PC-3 (cell line): ENCODE measurements at regions not wholly inside any gene's neighbourhood (a gene's known extent, or its start where the extent isn't known, plus 50 kb on each side); places are given as distances from the start of the nearest gene placed in this dataset.

ENCODE experiments used
- ATAC-seq: fragments of 200-7000 bp; cut with Tn5 transposase; 2 replicates; pipeline ENCODE4 v1.9.1; 2020; ENCODE audit warnings: mild to moderate bottlenecking, moderate library complexity
- BruUV-seq: library from RNA; stranded (reverse); fragments of 400-500 nt; replicated peaks from 2 replicates; lab custom pipeline; 2021; lab: Mats Ljungman, UMichigan
- CTCF ChIA-PET: fragments of 300-600 bp; sonication (Branson Sonifier 250); formaldehyde crosslinking; loops from one replicate; lab custom pipeline; 2022; ENCODE audit warnings: antibody characterized with exemption; lab: Charles Lee
- POLR2A ChIA-PET: fragments of 300-600 bp; sonication (Branson Sonifier 250); formaldehyde crosslinking; loops from one replicate; lab custom pipeline; 2022; ENCODE audit warnings: antibody characterized with exemption; ENCODE audit not compliant: unreplicated experiment; lab: Charles Lee
- DNase-seq: peaks from one replicate; pipeline ENCODE4 v3.0.0-alpha.2; 2015
- H2AFZ ChIP-seq: fragments of 300-600 bp; sonication (generic); 2 replicates; pipeline ENCODE4 v1.6.0; 2016; ENCODE audit warnings: antibody characterized with exemption, low read length
- H3F3A ChIP-seq: fragments of 300-600 bp; sonication (generic); one replicate; pipeline ENCODE4 v1.6.0; 2017; ENCODE audit warnings: antibody characterized with exemption, low read length, control low read depth, mild to moderate bottlenecking; ENCODE audit not compliant: unreplicated experiment
- H3K27ac ChIP-seq: fragments of 300-600 bp; sonication (generic); 2 replicates; pipeline ENCODE4 v1.5.1; 2016; ENCODE audit warnings: mild to moderate bottlenecking, low read length
- H3K27me3 ChIP-seq: fragments of 300-600 bp; sonication (generic); 2 replicates; pipeline ENCODE4 v1.6.1; 2016; ENCODE audit warnings: low read length, mixed read lengths
- H3K36me3 ChIP-seq: fragments of 300-600 bp; sonication (generic); 2 replicates; pipeline ENCODE4 v1.6.1; 2016; ENCODE audit warnings: low read depth, mixed run types, low read length, mixed read lengths
- H3K4me1 ChIP-seq: fragments of 300-600 bp; sonication (generic); 2 replicates; pipeline ENCODE4 v1.5.1; 2016; ENCODE audit warnings: low read length; ENCODE audit not compliant: insufficient read depth
- H3K4me2 ChIP-seq: fragments of 300-600 bp; sonication (generic); 2 replicates; pipeline ENCODE4 v1.6.0; 2016; ENCODE audit warnings: low read length
- H3K4me3 ChIP-seq: fragments of 300-600 bp; sonication (generic); 2 replicates; pipeline ENCODE4 v1.5.1; 2016; ENCODE audit warnings: mild to moderate bottlenecking, low read length, mixed read lengths
- H3K79me2 ChIP-seq: fragments of 300-600 bp; sonication (generic); 2 replicates; pipeline ENCODE4 v1.6.1; 2017; ENCODE audit warnings: low read length, mixed read lengths
- H3K9ac ChIP-seq: fragments of 300-600 bp; sonication (generic); 2 replicates; pipeline ENCODE4 v1.6.0; 2016; ENCODE audit warnings: mild to moderate bottlenecking, low read length
- H3K9me2 ChIP-seq: fragments of 300-600 bp; sonication (generic); replicated peaks from 2 replicates; pipeline ENCODE4 v1.6.1; 2016; ENCODE audit warnings: mixed run types, low read length, mixed read lengths
- H3K9me3 ChIP-seq: fragments of 300-600 bp; sonication (generic); 2 replicates; pipeline ENCODE4 v1.6.1; 2016; ENCODE audit warnings: low read length, mixed read lengths
- H4K20me1 ChIP-seq: fragments of 300-600 bp; sonication (generic); 2 replicates; pipeline ENCODE4 v1.6.1; 2016; ENCODE audit warnings: low read length, mixed read lengths
- CTCF ChIP-seq: fragments of 300-600 bp; sonication (generic); conservative IDR thresholded peaks from 2 replicates; pipeline ENCODE4 v1.5.1; 2017; ENCODE audit warnings: antibody characterized with exemption, low read depth, mild to moderate bottlenecking, low read length
- EZH2 ChIP-seq: fragments of 300-600 bp; sonication (generic); IDR thresholded peaks from one replicate; pipeline ENCODE4 v1.6.1; 2017; ENCODE audit warnings: antibody characterized with exemption, mild to moderate bottlenecking, low read length; ENCODE audit not compliant: unreplicated experiment
- EZH2phosphoT487 ChIP-seq: fragments of 300-600 bp; sonication (generic); IDR thresholded peaks from 2 replicates; pipeline ENCODE4 v1.6.1; 2018; ENCODE audit warnings: mild to moderate bottlenecking, antibody characterized with exemption, low read length, borderline replicate concordance
- intact Hi-C: fragments of 100-400 bp; cut with micrococcal nuclease; formaldehyde crosslinking; loops from 2 replicates; pipeline ENCODE4 v1.9.0; 2023

DNA sequence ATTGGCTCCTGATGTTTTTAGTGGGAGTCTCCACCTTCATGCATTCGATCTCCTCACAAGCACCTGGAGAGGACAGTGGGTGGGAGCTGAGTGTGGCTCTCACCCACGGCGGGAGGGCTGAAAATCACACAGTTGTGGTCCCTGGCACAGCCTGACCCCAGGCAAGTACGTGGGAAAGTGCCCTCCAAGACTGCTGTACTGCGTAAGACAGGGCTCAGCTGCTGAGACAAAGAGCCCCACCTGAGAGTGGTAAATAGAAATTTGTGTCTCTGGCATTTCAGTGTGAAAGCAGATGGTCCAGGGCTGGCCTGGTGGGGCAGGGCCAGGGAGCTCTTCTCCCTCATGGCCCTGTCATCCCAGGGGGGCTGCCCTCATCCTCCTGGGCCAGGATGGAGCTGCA, 77.4 kb upstream of the IQSEC1 start:
- BruUV-seq, result no TSS peak
- H3K27me3 ChIP-seq, result no peaks in the 10 kb centered on the region
- peaks cover 4% of the 10 kb centered on the region; the same call in 1 of the 2 replicates for H3K9me3 ChIP-seq
- DNase-seq (no peak), ATAC-seq (no peak)
- no peaks in the 10 kb centered on the region for H3K9me2 ChIP-seq
- TF ChIP-seq CTCF (no peak), EZH2phosphoT487 (no peak), EZH2 (no peak)
- no peaks in the 10 kb centered on the region for H4K20me1 ChIP-seq
- no peak overlapping the region for H3K9ac ChIP-seq
- POLR2A ChIA-PET, result no interaction called here
- H3K27ac ChIP-seq, result no peak overlapping the region
- H2AFZ ChIP-seq, result no peak overlapping the region
- CTCF ChIA-PET, result no interaction called here
- intact Hi-C loops, result no loop called here
- H3K79me2 ChIP-seq, result no peaks in the 10 kb centered on the region
- H3F3A ChIP-seq, result no peaks in the 10 kb centered on the region
- no peaks in the 10 kb centered on the region for H3K4me1 ChIP-seq
- no peak overlapping the region for H3K4me3 ChIP-seq
- H3K4me2 ChIP-seq, result no peak overlapping the region
- peaks cover 5% of the 10 kb centered on the region for H3K36me3 ChIP-seq

DNA sequence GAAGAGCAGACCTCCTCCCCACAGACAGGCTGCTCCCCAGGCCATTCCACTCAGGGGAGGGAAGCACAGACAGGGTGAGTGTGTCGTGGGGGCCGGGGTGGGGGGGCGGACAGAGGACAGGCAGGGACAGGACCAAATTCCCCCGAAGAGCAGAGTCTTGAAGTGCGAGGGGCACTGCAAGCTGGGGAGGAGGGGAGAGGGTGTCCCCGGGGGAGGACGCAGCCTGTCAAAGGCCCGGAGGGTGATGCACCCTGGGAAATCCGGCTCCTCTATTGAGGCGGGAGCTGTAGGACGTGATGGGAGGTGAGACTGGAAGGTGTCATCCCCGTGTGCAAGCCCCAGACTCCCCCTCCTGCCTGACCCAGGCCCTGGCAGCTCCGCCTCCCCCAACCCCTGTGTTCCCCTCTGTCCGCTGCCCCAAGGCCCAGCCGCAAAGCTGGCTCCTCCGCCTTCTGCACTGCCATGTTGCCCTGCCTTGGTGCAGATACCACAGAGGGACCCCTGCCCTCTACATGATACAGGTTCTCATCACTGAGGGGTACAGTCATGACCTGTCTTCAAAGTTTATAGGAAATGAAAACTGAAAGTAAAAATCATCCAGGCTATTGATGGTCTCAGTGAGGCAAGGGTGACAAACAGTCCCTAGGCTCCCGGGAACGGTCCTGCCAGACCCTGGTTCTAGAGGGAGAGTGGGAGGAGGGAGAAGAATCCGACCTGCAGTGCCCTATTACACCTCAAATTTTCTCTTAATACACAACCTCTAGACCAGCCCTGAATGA, 76.3 kb upstream of the IQSEC1 start:
- no peak overlapping the region for H3K4me2 ChIP-seq
- H3F3A ChIP-seq, result no peaks in the 10 kb centered on the region
- intact Hi-C loops, result no loop called here
- ChIA-PET CTCF (no interaction called here), POLR2A (no interaction called here)
- no peak overlapping the region for H2AFZ ChIP-seq
- H3K9ac ChIP-seq, result no peak overlapping the region
- DNase-seq (no peak), ATAC-seq (no peak)
- H4K20me1 ChIP-seq, result no peaks in the 10 kb centered on the region
- H3K9me2 ChIP-seq, result no peaks in the 10 kb centered on the region
- H3K79me2 ChIP-seq, result no peaks in the 10 kb centered on the region
- H3K4me1 ChIP-seq, result no peaks in the 10 kb centered on the region
- no peak for TF ChIP-seq CTCF
- TF ChIP-seq EZH2phosphoT487, result no peak
- TF ChIP-seq EZH2, result no peak
- no peak overlapping the region for H3K4me3 ChIP-seq
- no peak overlapping the region for H3K27ac ChIP-seq
- H3K9me3 ChIP-seq, result no peaks in the 10 kb centered on the region
- H3K36me3 ChIP-seq, result no peaks in the 10 kb centered on the region
- no peaks in the 10 kb centered on the region for H3K27me3 ChIP-seq
- no TSS peak for BruUV-seq

DNA sequence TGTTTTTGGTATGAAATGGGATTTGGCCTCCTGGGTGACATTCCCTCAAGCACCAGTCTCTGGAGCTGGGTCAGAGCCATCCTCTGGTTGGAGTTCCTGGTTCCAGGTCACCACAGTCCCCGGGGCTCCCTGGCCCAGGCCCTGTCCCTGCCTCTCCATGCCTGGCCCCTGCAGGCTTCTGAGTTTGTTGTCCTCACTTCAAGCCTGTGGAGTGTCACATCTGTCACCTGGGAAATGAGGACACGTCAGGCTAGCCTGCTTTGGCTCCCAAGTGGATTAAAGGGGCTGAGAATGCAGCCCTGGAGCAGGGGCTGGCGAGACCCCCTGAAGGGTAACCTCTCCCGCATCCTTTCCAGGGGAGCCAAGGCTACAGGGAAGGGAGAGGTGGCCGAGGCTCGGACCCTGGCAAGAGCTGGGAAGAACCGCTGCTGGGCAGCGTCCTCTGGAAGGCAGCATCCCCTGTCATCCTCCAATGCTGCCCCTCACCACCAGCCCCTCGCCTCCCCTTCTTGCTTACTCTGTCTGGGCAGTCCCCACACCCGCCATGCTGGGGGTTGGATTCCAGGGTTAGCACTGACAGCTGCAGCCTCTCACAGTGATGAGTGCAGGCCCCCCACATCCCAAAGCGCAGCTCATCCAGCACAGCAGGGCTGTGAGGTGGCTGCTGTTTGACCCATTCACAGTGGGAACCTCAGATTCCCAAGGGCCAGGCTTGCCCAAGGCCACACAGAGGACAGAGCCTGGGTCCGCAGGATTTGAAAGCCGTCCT, 75.5 kb upstream of the IQSEC1 start:
- Histone ChIP-seq H3K27me3 (no peaks in the 10 kb centered on the region), H3K9ac (no peak overlapping the region), H3K4me2 (no peak overlapping the region), H3K9me2 (no peaks in the 10 kb centered on the region), H3K36me3 (no peaks in the 10 kb centered on the region), H3F3A (no peaks in the 10 kb centered on the region), H4K20me1 (no peaks in the 10 kb centered on the region), H3K9me3 (no peaks in the 10 kb centered on the region), H2AFZ (no peak overlapping the region), H3K4me3 (no peak overlapping the region), H3K79me2 (no peaks in the 10 kb centered on the region), H3K27ac (no peak overlapping the region), H3K4me1 (no peaks in the 10 kb centered on the region)
- no peak for DNase-seq
- BruUV-seq, result no TSS peak
- ATAC-seq, result no peak
- ChIA-PET POLR2A (no interaction called here), CTCF (no interaction called here)
- no peak for TF ChIP-seq EZH2
- TF ChIP-seq CTCF, result no peak
- TF ChIP-seq EZH2phosphoT487, result no peak
- intact Hi-C loops, result no loop called here
